GM19467 (cell line): ENCODE measurements at regions not wholly inside any gene's neighbourhood (a gene's known extent, or its start where the extent isn't known, plus 50 kb on each side); places are given as distances from the start of the nearest gene placed in this dataset.
"Not testable (repeated sequence)": the region's sequence is repeated elsewhere in the genome, so short reads cannot be mapped to it uniquely, and the experiment has no call there.

Experiments
- ATAC-seq: cut with Tn5 transposase; IDR thresholded peaks from one replicate; pipeline ENCODE4 v1.9.1; 2021; ENCODE audit warnings: mild to moderate bottlenecking, moderate library complexity; ENCODE audit not compliant: unreplicated experiment

DNA sequence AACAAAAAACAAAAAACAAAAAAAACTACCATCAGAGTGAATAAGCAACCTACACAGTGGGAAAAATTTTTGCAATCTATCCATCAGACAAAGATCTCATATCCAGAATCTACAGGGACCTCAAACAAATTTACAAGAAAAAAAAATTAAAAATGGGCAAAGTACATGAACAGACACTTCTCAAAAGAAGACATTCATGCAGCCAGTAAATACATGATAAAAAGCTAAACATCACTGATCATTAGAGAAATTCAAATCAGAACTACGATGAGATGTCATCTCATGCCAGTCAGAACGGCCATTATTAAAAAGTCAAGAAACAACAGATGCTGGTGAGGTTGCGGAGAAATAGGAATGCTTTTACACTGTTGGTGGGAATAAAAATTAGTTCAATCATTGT is 466.5 kb upstream of the ATXN7L3B start:
- ATAC-seq, result no peak

DNA sequence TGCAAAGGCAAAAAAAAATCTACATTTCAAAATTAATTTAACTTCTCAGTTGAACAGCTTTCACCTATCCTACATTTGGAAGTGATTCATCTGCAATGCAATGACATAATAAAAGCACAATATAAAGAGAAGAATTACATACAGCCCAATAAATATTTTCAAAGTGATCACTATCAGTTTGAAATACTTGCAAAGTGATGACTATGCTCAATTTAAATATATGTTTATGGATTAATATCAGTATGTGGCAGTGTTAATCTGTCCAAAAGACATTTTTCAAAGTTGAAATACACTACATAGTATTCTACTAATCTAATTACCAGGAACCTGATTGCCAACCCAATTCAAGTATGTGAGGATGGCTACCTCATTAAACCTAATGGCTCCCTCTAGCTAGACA is 460.7 kb upstream of the ATXN7L3B start:
- no peak for ATAC-seq

DNA sequence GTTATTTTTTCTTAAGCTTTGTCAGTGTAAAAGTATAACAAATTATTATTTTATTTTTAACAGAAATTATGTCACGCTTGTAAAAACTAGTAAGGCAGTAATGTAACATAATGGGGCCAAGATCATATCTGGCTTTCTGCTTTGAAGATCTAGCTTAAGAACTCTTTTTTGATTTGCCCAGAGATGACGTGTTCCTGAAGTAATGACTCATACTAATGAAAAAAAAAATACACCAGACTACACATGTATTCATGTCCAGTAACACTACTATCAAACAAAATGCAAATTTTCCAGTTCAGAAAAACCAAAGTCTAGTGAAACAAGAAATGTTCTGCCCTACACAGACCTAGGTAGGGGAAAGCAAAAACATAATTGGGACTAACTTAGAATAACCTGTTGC is 432.2 kb upstream of the ATXN7L3B start:
- ATAC-seq, result no peak

DNA sequence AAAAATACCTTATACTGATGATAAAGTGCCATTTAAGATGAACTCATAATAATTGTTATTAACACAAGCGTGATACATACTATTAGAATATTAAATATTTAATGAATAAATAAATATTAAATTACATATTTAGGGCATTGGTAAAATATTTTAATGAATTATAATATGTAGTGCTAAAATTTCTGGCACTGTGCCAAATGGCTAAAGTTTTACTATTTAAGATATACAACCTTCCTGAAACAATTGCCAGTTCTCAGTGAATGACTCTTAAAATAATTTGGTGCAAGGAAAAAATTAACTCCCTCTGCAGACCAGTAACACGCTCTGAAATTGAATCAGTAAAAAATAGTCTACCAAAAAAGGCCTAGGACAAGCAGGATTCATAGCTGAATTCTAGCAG is 428.9 kb upstream of the ATXN7L3B start:
- ATAC-seq, result no peak

DNA sequence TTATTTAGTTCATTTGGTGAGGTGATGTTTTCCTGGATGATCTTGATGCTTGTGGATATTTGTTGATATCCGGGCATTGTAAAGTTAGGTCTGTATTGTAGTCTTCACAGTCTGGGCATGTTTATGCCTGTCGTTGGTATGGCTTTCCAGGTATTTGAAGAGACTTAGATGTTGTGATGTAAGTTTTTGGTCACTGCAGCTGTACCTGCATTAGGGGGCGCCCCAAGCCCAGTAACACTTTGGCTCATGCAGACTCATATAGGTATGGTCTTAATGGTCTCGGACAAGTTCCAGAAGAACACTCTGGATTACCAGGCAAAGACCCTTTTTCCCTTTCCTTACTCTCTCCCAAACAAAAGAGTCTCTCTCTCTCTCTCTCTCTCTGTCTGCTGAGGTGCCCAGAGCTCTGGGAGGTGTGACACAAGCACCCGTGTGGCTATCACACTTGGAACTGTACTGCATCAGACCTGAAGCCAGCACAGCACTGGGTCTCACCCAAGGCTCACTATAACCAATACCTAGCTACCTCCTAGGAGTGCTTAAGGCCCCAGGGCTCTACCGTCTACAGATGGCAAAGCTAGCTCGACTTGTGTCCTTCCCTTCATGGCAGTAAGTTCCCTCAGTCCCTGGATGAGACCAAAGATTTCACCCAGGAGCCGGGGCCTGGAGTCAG is 425.8 kb upstream of the ATXN7L3B start:
- ATAC-seq, result no peak

DNA sequence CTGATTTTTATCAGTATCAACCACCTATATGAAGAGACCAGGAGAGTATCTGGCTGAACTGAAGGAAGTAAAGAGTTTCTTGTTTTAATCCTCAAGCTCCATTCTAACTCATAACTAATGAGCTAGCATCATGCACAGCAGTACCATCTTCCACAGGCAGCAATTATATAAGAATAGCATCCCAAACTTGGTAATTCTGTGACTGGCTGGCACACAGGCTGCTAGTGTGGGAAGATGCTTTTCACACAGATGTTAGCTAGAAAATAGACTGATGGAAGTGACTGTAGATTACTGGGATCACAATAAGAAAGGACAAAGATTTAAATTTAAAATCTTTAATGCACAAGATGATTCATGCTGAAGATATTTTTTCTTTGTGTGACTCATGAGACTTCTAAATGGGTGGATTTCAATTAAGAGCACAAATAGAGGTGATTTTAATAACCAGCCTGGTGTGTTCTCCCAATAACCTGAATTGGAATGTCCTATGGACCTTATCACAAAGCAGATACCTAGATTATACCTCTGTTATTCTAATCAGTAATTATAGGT is 417.7 kb upstream of the ATXN7L3B start:
- ATAC-seq, result no peak

DNA sequence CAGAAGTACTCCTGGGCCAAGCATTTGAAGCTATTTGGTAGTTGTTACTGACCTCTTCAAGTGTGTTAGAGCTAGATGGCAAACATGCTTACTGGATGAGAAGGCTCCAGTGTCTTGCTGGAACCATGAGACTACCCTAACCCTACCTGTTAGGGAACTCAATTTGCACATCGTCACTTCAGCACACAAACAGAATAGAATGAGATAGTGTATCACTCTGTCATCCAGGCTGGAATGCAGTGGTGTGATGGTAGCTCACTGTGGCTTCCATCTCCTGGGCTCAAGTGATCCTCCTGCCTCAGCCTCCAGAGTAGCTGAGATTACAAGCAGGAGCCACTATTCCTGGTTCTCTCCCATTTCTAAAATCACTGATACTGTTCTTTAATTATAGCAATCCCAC is 417.0 kb upstream of the ATXN7L3B start:
- ATAC-seq, result no peak

DNA sequence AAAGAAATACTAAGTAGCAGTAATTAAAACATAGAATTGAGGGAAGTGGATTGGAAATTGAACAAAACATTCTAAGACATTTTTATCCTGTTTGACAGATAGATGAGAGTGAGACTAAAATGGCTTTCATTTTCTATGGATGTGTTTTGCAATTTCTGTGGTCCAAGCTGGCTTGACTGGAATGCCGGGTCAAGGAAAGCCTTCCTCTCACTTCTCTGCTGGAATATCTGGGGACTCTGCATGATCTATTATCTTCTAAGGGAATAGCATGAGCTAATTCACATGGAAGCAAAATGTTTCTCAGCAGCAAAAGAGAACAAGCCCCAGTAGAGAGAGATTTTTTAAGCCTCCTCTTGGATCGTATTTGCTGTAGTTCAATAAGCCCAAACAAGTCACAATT is 407.9 kb upstream of the ATXN7L3B start:
- ATAC-seq, result no peak

DNA sequence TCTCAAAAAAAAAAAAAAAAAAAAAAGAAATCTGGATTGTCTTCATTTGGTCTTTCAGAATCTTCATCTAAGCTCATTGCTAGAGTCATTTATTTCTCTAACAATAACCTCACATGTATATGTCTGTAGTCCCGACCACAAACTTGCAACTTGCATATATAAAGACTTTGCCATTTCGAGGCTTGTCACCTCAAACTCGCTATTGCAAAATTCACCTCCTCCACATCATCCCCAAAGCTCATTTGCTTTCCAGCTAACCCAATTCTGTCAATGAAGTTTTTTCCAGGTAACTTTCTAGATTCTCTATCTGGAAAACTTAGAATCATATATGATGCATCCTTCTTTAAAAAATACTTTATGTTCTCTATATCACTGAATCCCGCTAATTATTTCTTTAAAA is 393.2 kb upstream of the ATXN7L3B start:
- no peak for ATAC-seq

DNA sequence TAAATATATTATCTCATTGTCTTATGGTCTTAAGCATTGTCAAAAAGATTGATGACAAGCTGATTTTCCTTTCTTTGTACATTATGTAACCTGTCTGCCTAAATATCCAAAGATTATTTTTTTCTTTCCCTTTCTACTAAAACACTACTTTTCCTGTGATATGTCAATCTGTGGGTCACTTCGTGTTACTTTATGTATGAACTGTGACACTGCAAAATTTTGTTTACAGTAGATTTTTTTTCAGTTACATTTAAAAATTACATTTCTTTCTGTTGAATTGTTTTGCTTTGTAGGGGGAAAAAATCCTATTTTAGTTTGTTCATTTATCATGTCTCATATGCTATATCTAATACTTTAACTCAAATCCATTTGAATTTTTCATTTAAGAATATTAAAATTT is 392.3 kb upstream of the ATXN7L3B start:
- ATAC-seq, result no peak

DNA sequence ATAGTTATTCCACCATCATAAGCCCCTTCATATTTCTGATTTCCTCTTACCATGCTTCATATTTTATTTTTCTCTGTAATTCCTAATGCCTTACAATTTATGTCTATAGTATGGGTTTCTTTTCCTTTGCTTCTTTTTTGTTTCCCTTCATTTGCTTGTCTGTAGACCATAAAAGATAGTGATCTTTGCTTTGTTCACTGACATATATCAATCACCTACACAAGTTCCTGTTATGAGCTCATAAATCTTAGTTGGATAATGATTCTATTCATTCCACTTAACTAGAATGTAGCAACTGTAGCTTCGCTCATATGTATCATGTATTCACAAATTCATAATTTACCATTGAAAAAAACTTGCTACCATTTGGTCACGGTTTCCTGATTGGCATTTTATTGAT is 388.8 kb upstream of the ATXN7L3B start:
- no peak for ATAC-seq

DNA sequence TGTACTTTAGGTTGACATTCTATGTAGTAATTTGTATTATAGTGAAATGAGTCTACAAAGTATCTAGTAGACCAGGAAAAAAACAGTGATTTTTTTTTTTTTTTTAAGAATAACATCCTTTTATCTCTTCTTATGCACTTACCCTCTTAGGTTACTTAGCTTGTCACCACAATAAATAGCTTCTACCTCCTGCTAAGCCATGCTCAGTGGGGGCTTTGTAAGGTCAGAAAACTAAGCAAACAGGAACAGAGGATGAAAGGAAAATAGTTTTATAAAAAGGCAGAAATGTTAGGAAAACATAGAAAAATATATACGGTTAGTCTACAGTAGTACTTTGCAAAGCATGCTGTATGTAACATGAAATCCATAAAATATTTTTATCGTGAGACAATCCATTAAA is 385.3 kb upstream of the ATXN7L3B start:
- ATAC-seq, result no peak

DNA sequence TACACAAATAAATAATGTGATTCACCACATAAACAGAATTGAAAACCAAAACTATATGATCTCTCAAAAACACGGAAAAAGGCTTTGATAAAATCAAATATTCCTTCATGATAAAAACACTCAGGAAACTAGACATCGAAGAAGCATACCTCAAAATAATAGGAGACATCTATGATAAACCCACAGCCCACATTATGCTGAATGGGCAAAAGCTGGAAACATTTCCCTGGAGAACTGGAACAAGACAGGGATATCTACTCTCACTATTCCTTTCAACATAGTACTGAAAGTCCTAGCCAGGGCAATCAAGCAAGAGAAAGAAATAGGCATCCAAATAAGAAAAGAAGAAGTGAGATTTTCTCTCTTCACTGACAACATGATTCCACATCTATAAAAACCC is 371.5 kb upstream of the ATXN7L3B start:
- ATAC-seq, result no peak

DNA sequence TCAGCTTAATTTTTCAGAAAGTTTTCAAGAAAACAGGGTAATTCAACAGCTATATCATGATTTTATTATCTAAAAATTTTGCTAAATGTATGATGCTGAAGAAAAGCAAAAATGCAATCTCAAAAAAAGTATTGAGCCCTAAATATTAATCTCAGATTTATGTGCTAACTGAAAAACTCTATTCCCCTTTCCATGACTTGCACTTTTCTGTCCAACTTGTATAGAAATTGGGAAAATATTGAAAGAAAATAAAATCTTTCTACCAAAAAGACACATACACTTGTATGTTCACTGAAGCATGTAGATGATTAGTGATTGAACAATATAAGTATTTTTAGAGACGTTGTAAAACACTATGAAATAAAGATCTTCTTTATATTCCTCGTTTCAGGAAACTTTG is 368.0 kb upstream of the ATXN7L3B start:
- no peak for ATAC-seq

DNA sequence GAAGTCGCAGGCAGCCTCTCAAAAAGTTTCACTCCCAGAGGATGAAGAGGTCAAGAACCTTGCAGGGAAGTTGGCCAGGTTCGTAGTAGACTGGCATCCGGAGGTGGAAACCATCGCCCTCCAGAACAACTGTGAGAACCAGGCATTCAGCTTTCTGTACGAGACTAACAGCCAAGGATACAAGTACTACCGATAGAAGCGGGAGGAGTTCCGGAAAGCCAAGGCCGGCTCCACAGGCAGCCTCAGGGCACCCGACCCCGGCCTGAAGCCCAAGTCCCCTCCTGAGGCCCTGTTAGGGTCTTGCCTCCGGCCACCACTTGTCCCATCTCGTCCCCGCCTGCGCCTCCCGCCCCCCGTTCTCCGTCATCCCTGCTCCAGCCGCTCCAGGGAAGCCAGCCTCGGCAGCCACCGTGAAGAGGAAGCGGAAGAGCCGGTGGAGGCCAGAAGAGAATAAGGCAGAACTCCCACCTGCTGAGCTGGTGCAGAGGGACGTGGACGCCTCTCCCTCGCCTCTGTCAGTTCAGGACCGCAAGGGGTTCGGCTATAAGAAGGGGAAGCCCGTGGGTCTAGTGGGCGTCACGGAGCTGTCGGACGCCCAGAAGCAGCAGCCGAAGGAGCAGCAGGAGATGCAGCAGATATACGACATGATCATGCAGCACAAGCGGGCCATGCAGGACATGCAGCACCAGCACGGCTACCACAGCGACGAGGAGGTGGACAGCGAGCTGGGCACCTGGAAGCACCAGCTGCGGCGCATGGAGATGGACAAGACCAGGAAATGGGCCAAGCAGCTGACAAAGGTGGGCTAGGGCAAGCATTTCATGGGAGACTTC is 366.8 kb upstream of the ATXN7L3B start:
- ATAC-seq, result no peak

DNA sequence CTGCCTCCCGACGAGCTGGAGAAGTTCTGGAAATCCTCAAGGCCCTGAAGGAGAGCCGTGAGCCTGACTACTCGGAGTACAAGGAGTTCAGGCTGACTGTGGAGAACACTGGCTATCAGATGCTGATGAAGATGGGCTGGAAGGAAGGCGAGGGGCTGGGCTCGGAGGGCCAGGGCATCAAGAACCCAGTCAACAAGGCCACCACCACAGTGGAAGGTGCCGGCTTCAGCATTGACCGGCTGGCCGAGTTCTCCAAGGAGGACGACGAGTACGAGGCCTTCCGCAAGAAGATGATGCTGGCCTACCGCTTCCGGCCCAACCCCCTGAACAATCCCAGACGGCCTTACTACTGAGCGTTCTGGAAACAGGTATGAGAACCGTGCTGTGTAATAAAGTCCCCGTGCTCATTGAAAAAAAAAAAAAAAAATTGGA is 366.1 kb upstream of the ATXN7L3B start:
- ATAC-seq, result no peak

DNA sequence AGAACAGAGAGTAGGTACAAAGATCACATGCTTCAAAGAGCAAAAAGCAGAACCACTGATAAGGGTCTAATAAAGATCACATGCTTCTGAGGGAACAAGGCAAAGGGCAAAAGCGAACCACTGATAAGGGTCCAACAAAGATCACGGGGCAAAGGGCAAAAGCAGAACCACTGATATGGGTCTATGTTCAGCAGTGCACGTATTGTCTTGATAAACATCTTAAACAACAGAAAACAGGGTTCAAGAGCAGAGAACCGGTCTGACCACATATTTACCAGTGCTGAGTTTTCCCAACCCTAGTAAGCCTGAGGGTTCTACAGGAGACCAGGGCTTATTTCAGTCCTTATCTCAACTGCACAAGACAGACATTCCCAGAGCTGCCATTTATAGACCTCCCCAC is 362.7 kb upstream of the ATXN7L3B start:
- ATAC-seq, result not testable (repeated sequence)

DNA sequence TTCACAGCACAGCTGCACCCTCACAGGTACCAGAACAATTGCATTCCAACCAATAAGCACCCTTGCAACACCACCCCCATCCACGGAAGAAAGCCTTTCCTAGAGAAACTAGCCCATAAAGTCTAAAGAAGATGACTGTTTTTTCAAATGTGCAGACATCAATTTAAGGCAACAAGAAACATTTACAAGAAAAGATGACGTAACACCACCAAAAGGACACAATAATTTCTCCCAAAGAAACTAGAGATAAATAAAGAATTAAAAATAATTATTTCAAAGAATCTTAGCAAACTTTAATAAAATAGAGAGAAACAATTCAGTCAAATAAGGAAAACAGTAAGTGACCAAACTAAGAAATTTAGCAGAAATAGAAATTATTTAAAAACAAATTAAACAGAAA is 352.3 kb upstream of the ATXN7L3B start:
- no peak for ATAC-seq

DNA sequence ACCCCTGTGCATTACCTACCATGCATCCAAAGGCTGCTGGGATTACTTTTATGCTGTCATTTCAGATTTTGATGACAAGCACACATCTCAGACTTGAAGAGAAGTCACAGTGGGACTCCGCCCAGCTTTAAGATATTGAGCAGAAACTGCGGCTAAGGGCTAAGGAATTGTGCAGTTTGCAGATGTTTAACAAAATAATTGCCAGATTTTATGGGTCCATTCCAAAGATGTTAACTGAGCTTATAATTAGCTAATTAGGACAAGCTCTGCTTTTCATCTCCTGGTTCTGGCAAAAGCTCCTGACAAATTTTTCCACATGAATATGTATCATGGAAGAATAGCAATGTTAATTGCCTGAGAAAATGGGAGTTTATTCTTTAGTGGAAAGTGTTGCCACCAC is 344.4 kb upstream of the ATXN7L3B start:
- no peak for ATAC-seq

DNA sequence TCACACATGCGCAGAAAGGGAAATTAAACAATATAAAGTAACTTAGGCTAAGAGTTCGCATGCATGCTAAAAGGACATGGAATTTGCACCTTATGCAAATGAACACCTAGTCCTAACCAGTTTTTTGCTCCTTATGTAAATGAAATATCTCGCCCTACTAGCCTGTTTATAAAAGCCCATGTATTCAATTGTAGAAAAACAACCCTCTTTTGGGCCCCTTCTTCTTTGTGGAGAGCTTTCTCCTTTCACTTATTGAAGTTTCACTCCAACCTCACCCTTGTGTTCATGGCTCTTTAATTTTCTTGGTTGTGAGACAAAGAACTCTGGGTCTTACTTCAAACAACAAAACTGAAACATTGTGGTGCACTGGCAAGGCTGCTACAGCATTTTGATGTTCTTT is 333.4 kb upstream of the ATXN7L3B start:
- no peak for ATAC-seq

DNA sequence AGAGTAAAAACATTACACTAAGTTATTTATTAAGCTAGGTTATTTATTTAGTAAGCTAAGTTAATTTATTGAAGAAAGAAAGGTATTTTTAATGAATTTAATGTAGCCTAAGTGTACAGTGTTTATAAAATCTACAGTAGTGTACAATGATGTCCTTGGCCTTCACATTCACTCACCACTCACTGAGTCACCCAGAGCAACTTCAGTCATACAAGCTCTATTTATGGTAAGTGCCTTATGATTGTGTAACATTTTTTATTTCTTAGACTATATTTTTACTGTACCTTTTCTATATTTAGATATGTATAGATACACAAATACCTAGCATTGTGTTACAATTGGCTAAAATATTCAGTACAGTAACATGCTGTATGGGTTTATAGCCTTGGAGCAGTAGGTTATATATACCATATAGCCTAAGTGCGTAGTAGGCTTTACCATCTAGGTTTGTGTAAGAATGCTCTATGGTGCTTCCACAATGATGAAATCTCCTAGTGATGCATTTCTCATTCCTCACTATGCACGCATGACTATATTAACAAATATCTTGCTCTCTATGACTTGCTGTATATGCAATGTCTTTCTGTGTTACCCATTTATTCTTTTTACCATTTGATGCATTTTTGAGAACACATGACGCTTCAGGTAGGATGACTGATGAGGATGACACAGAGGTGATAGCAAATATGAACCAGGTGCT is 309.6 kb upstream of the ATXN7L3B start:
- ATAC-seq, result no peak

DNA sequence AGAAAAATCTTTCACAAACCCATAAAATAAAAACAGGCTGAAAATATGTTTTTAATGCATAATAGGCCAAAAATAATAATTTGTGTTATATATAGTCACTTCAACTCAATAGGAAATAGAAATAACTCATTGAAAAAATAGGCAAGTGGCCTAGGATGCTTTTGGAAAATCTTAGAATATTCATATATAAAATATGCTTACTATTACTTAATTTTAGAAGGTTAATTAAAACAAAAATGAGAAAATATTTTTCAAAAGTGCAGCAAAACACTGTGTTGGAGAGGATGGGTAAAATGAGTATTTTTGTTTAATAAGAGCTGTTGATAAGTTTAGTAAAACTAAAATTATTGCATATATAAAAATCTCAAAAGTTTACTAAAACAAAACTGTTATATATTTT is 308.0 kb upstream of the ATXN7L3B start:
- ATAC-seq, result no peak
